ENCODE measurements at regions not wholly inside any gene's neighbourhood (a gene's known extent, or its start where the extent isn't known, plus 50 kb on each side); places are given as distances from the start of the nearest gene placed in this dataset.

GRCh38 chr10:78912361-78913218 is 156.2 kb upstream of the ZMIZ1 start:
- no peak for DNase-seq (ENCODE audit: extremely low read depth in 1 of 2, low read depth in 1 of 2)

GRCh38 chr10:78913219-78914059 is 155.3 kb upstream of the ZMIZ1 start:
- DNase-seq (ENCODE audit: extremely low read depth in 1 of 2, low read depth in 1 of 2): no peak

- DNase-seq (ENCODE audit: extremely low read depth in 1 of 2, low read depth in 1 of 2): no peak
These were observed 154.7 kb upstream of the ZMIZ1 start for GRCh38 chr10:78914060-78914378.

- no peak for DNase-seq (ENCODE audit: extremely low read depth in 1 of 2, low read depth in 1 of 2)
These were observed 154.1 kb upstream of the ZMIZ1 start for GRCh38 chr10:78914502-78915189.

GRCh38 chr10:78915190-78915518 is 153.6 kb upstream of the ZMIZ1 start:
- DNase-seq (ENCODE audit: extremely low read depth in 1 of 2, low read depth in 1 of 2): no peak

GRCh38 chr10:78916227-78916626 is 152.5 kb upstream of the ZMIZ1 start:
- DNase-seq (ENCODE audit: extremely low read depth in 1 of 2, low read depth in 1 of 2): no peak

- no peak for DNase-seq (ENCODE audit: extremely low read depth in 1 of 2, low read depth in 1 of 2)
These were observed 149.4 kb upstream of the ZMIZ1 start for GRCh38 chr10:78919181-78919966.

- DNase-seq (ENCODE audit: extremely low read depth in 1 of 2, low read depth in 1 of 2): no peak
These were observed 148.8 kb upstream of the ZMIZ1 start for GRCh38 chr10:78920011-78920410.

GRCh38 chr10:78921895-78922294 is 146.9 kb upstream of the ZMIZ1 start:
- no peak for DNase-seq (ENCODE audit: extremely low read depth in 1 of 2, low read depth in 1 of 2)

- no peak for DNase-seq (ENCODE audit: extremely low read depth in 1 of 2, low read depth in 1 of 2)
These were observed 145.0 kb upstream of the ZMIZ1 start for GRCh38 chr10:78923647-78924318.

- no peak for DNase-seq (ENCODE audit: extremely low read depth in 1 of 2, low read depth in 1 of 2)
These were observed 144.3 kb upstream of the ZMIZ1 start for GRCh38 chr10:78924319-78925003.

- no peak for DNase-seq (ENCODE audit: extremely low read depth in 1 of 2, low read depth in 1 of 2)
These were observed 143.5 kb upstream of the ZMIZ1 start for GRCh38 chr10:78925275-78925674.

- DNase-seq (ENCODE audit: extremely low read depth in 1 of 2, low read depth in 1 of 2): no peak
These were observed 142.9 kb upstream of the ZMIZ1 start for GRCh38 chr10:78925800-78926319.

- no peak for DNase-seq (ENCODE audit: extremely low read depth in 1 of 2, low read depth in 1 of 2)
These were observed 141.3 kb upstream of the ZMIZ1 start for GRCh38 chr10:78927257-78927995.

GRCh38 chr10:78928330-78928729 is 140.4 kb upstream of the ZMIZ1 start:
- DNase-seq (ENCODE audit: extremely low read depth in 1 of 2, low read depth in 1 of 2): no peak

- DNase-seq (ENCODE audit: extremely low read depth in 1 of 2, low read depth in 1 of 2): no peak
These were observed 139.2 kb upstream of the ZMIZ1 start for GRCh38 chr10:78929541-78929940.

- DNase-seq (ENCODE audit: extremely low read depth in 1 of 2, low read depth in 1 of 2): no peak
These were observed 137.3 kb upstream of the ZMIZ1 start for GRCh38 chr10:78931321-78932053.

GRCh38 chr10:78932054-78932386 is 136.7 kb upstream of the ZMIZ1 start:
- DNase-seq (ENCODE audit: extremely low read depth in 1 of 2, low read depth in 1 of 2): no peak

Measured in stimulated activated CD8-positive, alpha-beta memory T cell treated with anti-CD3 and anti-CD28 coated beads, Interleukin-7, amount 100 ng/mL, for 48 hours (primary cell).